DMS153 treated with DMSO at 0.1 percent for 48 hours (cell line): ENCODE measurements at regions not wholly inside any gene's neighbourhood (a gene's known extent, or its start where the extent isn't known, plus 50 kb on each side); places are given as distances from the start of the nearest gene placed in this dataset.
"Not testable (repeated sequence)": the region's sequence is repeated elsewhere in the genome, so short reads cannot be mapped to it uniquely, and the experiment has no call there.

Experiments
- DNase-seq: peaks from one replicate; lab custom pipeline; 2025; ENCODE audit not compliant: unreplicated experiment; lab: John Stamatoyannopoulos, UW

DNA sequence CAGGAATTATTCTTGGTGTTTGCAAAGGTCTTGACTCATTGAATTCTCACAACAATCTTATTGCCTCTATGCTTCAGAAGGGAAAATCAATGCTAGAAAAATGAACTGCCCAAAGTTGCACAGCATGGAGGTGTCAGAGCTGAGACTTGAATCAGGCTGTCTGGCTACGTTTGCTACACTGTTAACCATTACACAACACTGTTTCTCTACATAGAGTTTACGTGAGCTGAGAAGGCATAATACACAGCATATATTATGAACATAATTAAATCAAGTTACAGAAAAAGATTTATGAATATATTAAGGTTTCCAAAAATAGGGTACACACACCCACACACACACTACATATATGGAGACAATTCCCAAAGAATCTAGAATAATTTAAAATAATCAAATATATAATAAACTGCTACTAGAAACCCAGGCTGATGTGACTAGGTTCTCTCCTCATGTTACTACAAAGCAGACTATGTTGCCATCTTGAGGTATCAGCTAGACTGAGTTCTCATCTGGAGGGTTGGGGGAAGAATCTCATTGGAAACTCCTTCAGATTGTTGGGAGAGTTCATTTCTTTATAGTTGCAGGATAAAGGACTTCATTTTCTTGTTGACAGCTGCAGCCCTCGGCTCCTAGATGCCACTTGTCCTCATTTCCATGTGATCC lies 1270.5 kb downstream of the ARAP2 start:
- no peak for DNase-seq

DNA sequence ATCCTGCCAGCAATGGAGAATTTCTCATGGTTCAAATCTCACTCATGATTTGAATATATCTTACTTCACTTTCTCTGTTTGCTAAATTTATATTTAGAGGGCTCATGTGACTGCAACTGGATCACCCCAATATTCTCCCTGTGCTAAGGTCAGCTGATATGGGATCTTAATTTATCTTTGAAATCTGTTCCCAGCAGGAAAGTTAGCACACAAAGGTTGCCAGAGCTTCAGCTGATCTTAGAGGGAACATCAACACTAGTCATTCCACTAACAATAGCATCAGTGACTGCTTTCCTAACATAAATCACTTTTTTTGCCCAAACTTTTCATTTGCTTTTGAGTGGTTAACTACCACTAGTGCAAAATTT lies 1270.0 kb downstream of the ARAP2 start:
- DNase-seq: no peak

DNA sequence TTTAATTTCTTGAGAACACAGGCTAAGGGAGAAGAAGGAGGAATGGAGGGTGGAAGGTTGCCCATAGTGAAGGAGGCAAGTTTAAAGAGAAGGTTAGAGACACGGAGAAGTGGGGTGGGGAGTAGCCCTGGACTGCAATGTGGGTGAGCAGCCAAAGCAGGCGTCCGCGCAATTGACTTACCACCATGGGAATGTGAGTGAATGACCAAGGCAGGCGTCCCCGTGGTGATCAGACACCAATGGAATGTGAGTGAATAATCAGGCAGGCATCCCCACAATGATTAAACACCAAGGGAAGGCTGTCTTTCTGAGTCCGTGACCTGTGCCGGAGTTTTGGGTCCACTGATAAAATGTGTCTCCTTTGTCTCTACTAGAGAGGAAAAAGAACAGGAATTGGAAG lies 1223.1 kb downstream of the ARAP2 start:
- not testable (repeated sequence) for DNase-seq

GRCh38 chr4:35025152-35025834 lies 1219.0 kb downstream of the ARAP2 start:
- no peak for DNase-seq

- no peak for DNase-seq
Observed at GRCh38 chr4:35038079-35038805, 1206.1 kb downstream of the ARAP2 start.

GRCh38 chr4:35038845-35039244 lies 1205.5 kb downstream of the ARAP2 start:
- DNase-seq: no peak

DNA sequence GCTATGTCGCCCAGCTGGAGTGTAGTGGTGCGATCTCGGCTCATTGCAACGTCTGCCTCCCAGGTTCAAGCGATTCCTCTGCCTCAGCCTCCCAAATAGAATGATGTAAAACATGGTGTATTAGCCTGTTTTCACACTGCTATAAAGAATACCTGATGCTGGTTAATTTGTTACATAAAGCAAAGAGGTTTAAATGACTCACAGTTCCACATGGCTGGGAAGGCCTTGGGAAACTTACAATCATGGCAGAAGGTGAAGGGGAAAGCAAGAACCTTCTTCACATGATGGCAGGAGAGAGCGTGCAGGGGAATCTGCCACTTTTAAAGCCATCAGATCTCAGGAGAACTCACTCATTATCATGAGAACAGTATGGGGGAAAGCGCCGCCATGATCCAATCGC lies 1191.8 kb downstream of the ARAP2 start:
- DNase-seq: no peak

DNA sequence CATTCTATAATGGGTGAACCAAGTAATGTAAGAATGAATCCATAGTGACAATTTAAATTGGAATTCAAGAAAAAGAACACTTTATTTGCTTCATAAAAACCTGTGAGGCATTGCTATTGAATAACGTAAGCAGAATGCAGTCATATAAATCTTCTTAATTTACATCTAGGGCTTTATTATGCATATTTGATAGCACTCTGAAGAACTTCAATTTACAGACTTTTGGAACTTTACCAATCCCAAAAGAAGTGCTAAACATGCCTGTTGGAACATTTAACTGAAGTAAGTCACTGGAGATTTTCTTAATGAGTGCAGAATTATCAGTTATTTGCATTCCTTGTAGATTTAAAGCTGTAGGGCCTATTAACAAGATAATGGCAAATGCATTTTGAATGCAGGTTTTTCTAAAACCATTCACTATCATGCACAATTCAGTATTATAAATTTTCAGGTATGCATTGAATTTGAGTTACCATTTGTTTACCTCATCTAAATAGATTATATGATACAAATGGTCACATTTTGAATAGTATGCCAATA lies 1181.2 kb downstream of the ARAP2 start:
- no peak for DNase-seq

DNA sequence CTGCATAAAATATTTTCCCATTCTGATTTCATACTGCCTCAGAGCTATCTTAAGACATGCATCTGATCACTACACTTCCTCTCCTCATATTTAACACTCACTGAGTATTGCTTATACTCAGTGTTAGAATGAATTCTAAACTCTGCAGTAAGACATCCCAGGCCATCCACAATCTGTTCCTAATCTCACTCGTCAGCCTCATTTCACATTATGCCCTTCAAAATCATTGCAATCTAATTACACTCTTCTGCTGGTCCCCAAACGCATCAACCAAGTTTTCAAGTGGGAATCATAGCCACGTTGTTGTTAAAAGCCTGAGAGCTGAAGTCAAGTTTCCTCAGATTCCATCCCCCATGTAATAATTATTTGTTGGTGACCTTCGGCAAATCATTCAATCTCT lies 1177.9 kb downstream of the ARAP2 start:
- no peak for DNase-seq

GRCh38 chr4:35080799-35081198 lies 1163.5 kb downstream of the ARAP2 start:
- no peak for DNase-seq

DNA sequence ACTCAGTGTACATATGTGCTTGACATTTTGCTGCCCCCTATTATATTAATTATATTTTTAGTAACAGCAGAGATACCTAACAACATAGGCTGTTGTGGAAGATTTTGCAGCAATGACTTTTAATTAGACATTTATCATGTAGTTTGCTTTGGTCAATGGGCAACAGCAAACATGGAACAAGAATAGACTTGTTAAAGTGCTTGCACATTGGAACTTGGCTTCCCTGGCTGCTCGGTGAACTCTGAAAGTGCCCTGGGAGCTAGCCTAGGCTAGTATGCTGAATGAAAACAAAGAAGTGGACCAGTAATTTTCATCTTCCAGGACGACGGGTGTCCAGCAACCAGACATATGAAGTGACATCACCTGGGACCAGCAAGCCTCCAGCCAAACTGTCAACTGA lies 1157.1 kb downstream of the ARAP2 start:
- DNase-seq: peak; percentile 0

DNA sequence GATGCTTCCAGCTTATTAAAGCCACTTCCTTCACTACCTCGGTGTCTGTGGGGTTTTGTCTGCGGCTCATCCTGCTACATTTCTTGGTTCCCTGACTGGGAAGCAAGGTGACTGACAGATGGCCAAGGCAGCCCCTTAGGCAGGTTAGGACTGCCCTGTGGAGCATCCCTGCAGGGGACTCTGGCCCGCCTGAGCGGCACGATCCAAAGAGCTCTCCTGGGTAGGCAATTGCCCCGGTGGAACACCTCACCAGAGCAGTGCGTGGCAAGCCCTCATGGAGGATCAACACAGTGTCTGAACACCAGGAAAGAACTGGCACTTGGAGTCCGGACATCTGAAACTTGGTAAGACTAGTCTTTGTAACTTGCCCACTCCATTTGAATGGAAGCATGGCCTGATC lies 1143.4 kb downstream of the ARAP2 start:
- DNase-seq: no peak

DNA sequence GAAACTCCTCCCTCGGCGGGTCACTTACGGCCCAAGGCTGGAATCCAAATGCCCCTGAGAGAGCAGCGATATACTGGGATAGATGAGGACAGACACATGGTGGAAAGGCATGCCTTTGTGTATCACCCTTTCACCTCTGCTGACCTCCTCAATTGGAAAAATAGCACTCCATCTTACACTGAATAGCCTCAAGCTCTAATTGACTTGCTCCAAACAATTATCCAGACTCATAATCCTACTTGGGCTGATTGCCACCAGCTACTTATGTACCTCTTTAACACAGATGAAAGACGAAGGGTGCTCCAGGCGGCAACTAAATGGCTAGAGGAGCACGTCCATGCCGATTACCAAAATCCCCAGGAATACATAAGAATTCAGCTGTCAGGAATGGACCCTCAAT lies 1142.2 kb downstream of the ARAP2 start:
- no peak for DNase-seq

DNA sequence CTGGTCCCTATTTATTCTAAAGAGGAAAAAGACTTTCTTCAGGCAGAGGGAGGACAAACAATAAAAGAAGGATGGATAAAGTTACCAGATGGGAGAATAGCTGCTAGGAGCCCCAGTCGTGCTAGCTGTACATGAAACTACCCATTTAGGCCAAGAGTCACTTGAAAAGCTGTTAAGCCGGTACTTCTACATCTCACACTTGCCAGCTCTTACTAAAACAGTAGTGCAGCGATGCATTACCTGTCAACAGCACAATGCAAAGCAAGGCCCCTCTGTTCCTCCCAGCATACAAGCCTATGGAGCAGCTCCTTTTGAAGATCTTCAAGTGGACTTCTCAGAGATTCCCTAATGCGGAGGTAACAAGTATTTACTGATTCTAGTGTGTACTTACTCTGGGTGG lies 1138.8 kb downstream of the ARAP2 start:
- peak; percentile 54 for DNase-seq

DNA sequence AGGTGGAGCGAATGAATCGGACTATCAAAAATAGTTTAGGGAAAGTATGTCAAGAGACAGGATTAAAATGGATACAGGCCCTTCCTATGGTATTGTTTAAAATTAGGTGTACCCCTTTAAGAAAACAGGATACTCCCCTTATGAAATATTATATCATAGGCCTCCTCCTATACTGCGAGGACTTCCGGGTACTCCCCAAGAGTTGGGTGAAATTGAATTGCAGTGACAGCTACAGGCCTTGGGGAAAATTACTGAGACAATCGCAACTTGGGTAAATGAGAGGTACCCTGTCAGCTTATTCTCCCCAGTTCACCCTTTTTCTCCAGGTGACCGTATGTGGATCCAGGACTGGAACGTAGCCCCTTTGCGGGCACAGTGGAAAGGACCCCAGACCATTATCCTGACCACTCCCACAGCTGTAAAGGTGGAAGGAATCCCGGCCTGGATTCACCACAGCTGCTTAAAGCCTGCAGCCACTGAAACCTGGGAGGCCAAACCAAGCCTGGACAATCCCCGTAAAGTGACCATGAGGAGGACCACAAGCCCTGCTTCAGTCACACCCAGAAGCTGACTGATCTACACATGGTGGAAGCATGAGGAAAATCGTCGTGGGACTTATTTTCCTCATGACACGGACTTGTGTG lies 1138.1 kb downstream of the ARAP2 start:
- DNase-seq: no peak

- DNase-seq: no peak
Observed at GRCh38 chr4:35124106-35124505, 1120.2 kb downstream of the ARAP2 start.

DNA sequence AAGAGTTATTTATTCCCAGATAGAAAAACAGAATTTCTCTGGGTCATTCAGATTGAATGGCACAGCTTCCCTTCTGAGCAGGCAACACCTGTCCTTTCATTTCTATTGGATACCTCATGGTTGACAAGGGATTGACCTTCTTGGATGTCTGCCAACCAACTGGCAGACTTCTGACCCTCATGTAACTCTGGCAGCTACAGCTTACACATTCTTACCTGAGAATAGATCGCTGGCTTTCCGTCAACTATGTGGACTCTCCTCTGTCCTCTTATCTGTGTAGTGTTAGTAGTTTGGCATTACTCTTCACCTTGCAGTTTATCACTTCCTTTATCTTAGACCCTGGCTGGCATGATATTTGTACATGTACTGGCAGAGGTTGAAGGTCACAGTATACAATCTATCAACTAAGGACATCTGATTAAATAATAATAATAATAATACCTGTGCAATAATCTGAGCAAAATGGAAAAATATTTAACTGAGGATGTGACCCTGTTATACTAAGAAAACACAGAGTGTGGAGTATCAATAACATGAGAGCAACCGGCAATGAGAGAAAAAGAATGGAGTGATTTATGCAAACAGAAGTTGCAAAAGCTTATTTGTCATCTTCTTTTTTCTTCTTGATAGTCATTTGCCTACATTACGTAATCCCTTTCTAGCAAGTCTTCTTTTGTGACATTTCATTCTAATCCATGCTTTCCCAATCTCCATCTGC lies 1118.2 kb downstream of the ARAP2 start:
- peak; percentile 5 for DNase-seq

DNA sequence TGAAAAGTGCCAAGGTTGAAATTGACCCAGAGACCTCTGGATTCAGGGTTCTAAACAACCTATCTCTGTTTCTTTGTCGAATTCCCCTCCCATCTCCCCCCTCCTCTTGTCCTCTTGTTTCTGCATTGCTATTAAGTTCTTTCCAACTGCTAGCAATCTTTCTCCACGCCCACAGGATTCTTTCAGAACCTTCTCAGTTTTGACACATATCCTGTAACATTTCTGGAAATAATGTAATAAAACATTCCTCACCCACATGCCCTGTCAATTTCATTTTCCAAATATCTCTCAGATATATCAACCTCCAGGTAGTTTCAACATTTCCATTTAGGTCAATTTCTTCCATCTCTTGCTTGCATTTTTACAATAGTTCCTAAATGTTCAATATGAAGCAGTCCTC lies 1105.9 kb downstream of the ARAP2 start:
- no peak for DNase-seq

GRCh38 chr4:35147761-35148160 lies 1096.6 kb downstream of the ARAP2 start:
- no peak for DNase-seq

GRCh38 chr4:35151816-35152572 lies 1092.3 kb downstream of the ARAP2 start:
- no peak for DNase-seq
